ENCODE measurements at regions not wholly inside any gene's neighbourhood (a gene's known extent, or its start where the extent isn't known, plus 50 kb on each side); places are given as distances from the start of the nearest gene placed in this dataset.

- DNase-seq = no peak
Observed at GRCh38 chr1:195580988-195581387, 1027.3 kb downstream of the KCNT2 start.

- DNase-seq = no peak
Observed at GRCh38 chr1:195577748-195578147, 1030.5 kb downstream of the KCNT2 start.

GRCh38 chr1:195576641-195577040 is 1031.6 kb downstream of the KCNT2 start:
- no peak for DNase-seq

- DNase-seq = no peak
Observed at GRCh38 chr1:195574511-195574910, 1033.7 kb downstream of the KCNT2 start.

- DNase-seq = no peak
Observed at GRCh38 chr1:195569934-195570333, 1038.3 kb downstream of the KCNT2 start.

- no peak for DNase-seq
Observed at GRCh38 chr1:195568389-195568788, 1039.9 kb downstream of the KCNT2 start.

- no peak for DNase-seq
Observed at GRCh38 chr1:195562074-195562473, 1046.2 kb downstream of the KCNT2 start.

- no peak for DNase-seq
Observed at GRCh38 chr1:195550071-195550862, 1058.0 kb downstream of the KCNT2 start.

GRCh38 chr1:195530961-195531360 is 1077.3 kb downstream of the KCNT2 start:
- DNase-seq = no peak

- no peak for DNase-seq
Observed at GRCh38 chr1:195529881-195530280, 1078.4 kb downstream of the KCNT2 start.

GRCh38 chr1:195520757-195521156 is 1087.5 kb downstream of the KCNT2 start:
- no peak for DNase-seq

GRCh38 chr1:195516036-195516435 is 1092.2 kb downstream of the KCNT2 start:
- no peak for DNase-seq

- no peak for DNase-seq
Observed at GRCh38 chr1:195511501-195511900, 1096.7 kb downstream of the KCNT2 start.

- DNase-seq = no peak
Observed at GRCh38 chr1:195501118-195501517, 1107.1 kb downstream of the KCNT2 start.

GRCh38 chr1:195495720-195496635 is 1112.3 kb downstream of the KCNT2 start:
- no peak for DNase-seq

GRCh38 chr1:195482137-195482536 is 1126.1 kb downstream of the KCNT2 start:
- no peak for DNase-seq

GRCh38 chr1:195481293-195481692 is 1126.9 kb downstream of the KCNT2 start:
- DNase-seq = no peak

- DNase-seq = no peak
Observed at GRCh38 chr1:195475568-195475967, 1132.7 kb downstream of the KCNT2 start.

- no peak for DNase-seq
Observed at GRCh38 chr1:195472291-195472690, 1135.9 kb downstream of the KCNT2 start.

GRCh38 chr1:195466639-195467038 is 1141.6 kb downstream of the KCNT2 start:
- no peak for DNase-seq

GRCh38 chr1:195462646-195463045 is 1145.6 kb downstream of the KCNT2 start:
- DNase-seq = no peak

- no peak for DNase-seq
Observed at GRCh38 chr1:195462152-195462551, 1146.1 kb downstream of the KCNT2 start.
